Type B pancreatic cell (in vitro differentiated cells): ENCODE measurements at regions not wholly inside any gene's neighbourhood (a gene's known extent, or its start where the extent isn't known, plus 50 kb on each side); places are given as distances from the start of the nearest gene placed in this dataset.

Source experiments
- DNase-seq: peaks from one replicate; pipeline ENCODE4 v3.0.0; 2021; ENCODE audit warnings: mixed read lengths; ENCODE audit not compliant: unreplicated experiment; ENCODE audit errors: extremely low spot score
- H3K27ac Mint-ChIP-seq: 2 replicates; pipeline ENCODE4 v1.8.0; 2021; ENCODE audit warnings: mild to moderate bottlenecking, mixed read lengths
- H3K27me3 Mint-ChIP-seq: 2 replicates; pipeline ENCODE4 v1.8.0; 2021; ENCODE audit warnings: mixed read lengths
- H3K36me3 Mint-ChIP-seq: 2 replicates; pipeline ENCODE4 v1.8.0; 2021; ENCODE audit warnings: mixed read lengths
- H3K4me1 Mint-ChIP-seq: one replicate; pipeline ENCODE4 v1.8.0; 2021; ENCODE audit warnings: mixed read lengths; ENCODE audit not compliant: unreplicated experiment
- H3K4me3 Mint-ChIP-seq: 2 replicates; pipeline ENCODE4 v1.8.0; 2021; ENCODE audit warnings: mild to moderate bottlenecking, mixed read lengths
- H3K9me3 Mint-ChIP-seq: 2 replicates; pipeline ENCODE4 v1.8.0; 2021; ENCODE audit warnings: mixed read lengths
- TF ChIP-seq, protein P1 (sequence below): fragments of 200-600 bp; sonication (generic); conservative IDR thresholded peaks from 2 replicates; pipeline ENCODE4 v1.5.0; 2021; ENCODE audit warnings: antibody characterized with exemption, mild to moderate bottlenecking

DNA sequence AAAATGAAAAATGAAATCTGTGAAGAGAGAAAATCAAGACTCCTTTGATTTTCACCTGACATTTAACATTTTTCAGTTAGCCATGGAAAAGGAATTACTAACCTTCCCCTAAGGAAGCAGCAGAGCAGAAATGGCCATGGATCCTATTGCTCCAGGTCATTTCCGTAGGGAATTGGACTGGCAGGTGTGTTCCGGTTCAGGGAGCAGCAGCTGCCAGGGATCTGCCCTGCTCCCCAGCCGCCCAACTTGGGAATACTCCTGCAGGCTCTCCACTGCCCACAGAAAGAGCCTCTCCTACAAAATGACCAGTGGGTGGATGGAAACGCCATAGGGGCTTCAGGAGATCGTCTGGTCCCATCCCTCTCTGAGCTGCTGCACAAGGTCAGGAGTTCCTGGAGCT, 86.0 kb upstream of the MAPK4 start:
- H3K4me3 Mint-ChIP-seq: no peak overlapping the region
- H3K27me3 Mint-ChIP-seq: no peaks in the 10 kb centered on the region
- no peaks in the 10 kb centered on the region for H3K4me1 Mint-ChIP-seq
- TF ChIP-seq, protein P1, sequence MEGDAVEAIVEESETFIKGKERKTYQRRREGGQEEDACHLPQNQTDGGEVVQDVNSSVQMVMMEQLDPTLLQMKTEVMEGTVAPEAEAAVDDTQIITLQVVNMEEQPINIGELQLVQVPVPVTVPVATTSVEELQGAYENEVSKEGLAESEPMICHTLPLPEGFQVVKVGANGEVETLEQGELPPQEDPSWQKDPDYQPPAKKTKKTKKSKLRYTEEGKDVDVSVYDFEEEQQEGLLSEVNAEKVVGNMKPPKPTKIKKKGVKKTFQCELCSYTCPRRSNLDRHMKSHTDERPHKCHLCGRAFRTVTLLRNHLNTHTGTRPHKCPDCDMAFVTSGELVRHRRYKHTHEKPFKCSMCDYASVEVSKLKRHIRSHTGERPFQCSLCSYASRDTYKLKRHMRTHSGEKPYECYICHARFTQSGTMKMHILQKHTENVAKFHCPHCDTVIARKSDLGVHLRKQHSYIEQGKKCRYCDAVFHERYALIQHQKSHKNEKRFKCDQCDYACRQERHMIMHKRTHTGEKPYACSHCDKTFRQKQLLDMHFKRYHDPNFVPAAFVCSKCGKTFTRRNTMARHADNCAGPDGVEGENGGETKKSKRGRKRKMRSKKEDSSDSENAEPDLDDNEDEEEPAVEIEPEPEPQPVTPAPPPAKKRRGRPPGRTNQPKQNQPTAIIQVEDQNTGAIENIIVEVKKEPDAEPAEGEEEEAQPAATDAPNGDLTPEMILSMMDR: no peak
- no peak overlapping the region for H3K27ac Mint-ChIP-seq
- no peaks in the 10 kb centered on the region for H3K36me3 Mint-ChIP-seq
- H3K9me3 Mint-ChIP-seq: no peaks in the 10 kb centered on the region
- DNase-seq: no peak

DNA sequence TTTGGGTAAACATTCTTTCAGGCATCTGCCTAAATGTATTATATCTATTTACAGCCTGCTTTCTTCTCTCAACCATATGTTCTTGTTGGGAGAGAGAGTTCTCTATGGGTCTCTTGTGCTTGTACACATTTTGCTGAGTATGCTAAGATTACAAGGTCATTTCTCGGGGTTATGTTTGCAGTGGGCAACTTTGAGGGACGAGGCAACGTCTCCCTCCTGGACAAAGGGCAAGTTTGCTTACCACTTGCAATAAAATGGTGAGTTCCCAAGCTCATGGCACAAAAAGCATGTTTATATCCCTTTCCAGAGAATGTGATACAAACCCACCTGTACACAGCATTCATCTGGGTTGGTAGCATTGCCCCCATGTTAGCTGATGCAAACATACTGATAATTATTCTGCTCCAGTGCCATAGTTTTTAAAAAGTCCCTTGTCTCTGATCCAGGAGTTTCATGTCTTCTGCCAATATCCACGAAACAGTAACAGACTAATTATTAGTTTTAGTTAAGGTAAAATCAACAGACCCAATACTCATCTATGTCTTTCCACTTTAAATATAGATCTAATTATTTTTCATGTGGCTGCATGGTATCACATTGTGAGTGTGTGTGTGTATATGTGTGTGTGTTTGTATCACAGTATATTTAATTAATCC, 84.2 kb upstream of the MAPK4 start:
- H3K9me3 Mint-ChIP-seq: no peaks in the 10 kb centered on the region
- TF ChIP-seq, protein P1: no peak
- no peaks in the 10 kb centered on the region for H3K4me1 Mint-ChIP-seq
- H3K27me3 Mint-ChIP-seq: no peaks in the 10 kb centered on the region
- H3K27ac Mint-ChIP-seq: no peak overlapping the region
- no peaks in the 10 kb centered on the region for H3K36me3 Mint-ChIP-seq
- no peak for DNase-seq
- no peak overlapping the region for H3K4me3 Mint-ChIP-seq

DNA sequence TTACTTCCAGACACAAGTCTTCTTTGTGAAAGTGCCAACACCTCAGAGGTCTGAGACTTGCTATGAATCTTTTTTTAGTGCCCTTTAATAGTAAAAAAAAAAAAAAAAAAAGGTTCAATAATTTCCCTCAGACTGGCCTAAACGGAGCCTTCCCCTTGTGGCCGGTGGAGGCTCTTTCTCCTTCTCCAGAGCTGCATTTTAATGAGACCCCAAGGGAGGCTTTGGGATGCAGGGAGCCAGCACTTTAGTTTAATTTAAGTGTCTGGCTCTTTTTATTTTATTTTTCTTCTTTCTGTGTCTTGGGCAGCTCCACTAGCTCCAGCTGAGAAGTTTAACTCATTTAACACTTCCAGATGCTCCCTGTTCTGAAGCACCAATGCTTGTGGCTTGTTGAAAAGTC, 67.8 kb upstream of the MAPK4 start:
- DNase-seq: no peak

DNA sequence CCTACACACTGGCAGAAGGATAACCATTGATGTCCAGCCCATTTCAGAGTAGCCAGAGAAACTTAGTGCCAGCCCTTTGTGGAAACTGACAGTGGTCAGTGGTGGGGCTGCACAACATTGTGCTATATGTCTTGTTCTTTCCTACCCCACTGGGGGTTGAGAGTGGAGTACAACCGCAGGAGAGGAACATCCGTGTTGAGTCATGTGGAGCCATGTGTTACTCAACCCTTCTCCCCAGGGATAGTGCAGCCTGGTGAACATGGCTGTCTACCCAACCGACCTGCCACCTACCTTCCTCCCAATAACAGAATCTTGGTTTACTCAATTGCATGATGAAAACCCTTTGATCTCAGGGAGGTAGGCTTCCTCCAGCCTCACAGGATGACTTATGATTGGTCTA, 65.3 kb upstream of the MAPK4 start:
- Mint-ChIP-seq H3K9me3 (peaks cover 4% of the 10 kb centered on the region), H3K4me3 (no peak overlapping the region), H3K36me3 (no peaks in the 10 kb centered on the region), H3K4me1 (no peaks in the 10 kb centered on the region), H3K27me3 (peaks cover 11% of the 10 kb centered on the region), H3K27ac (no peak overlapping the region)
- DNase-seq: no peak
- TF ChIP-seq, protein P1: no peak

More for the DNA sequence above, 67.8 kb upstream of the MAPK4 start:
- no peak overlapping the region for H3K4me3 Mint-ChIP-seq
- H3K4me1 Mint-ChIP-seq: no peaks in the 10 kb centered on the region
- TF ChIP-seq, protein P1: peak; percentile 39
- no peaks in the 10 kb centered on the region for H3K36me3 Mint-ChIP-seq
- peaks cover 4% of the 10 kb centered on the region for H3K9me3 Mint-ChIP-seq
- H3K27me3 Mint-ChIP-seq: no peaks in the 10 kb centered on the region
- no peak overlapping the region for H3K27ac Mint-ChIP-seq

DNA sequence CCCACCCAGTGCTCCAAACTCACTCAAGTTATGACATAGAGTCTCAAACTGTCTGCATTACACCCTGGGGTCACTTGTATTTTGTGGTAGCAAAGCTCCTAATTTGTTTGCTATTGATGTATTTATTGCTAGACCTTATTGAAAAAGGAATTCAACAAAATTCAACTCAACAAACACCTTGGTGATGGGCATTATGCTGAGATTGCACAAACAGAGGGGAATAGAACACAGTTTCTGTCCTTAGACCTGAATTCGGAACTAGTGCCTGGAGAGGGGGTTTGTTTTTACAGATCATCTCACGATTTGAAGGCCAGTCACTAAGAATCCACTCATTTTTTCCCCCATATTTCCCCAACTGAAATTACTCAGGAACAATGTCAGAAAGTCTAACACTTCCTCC, 53.5 kb upstream of the MAPK4 start:
- TF ChIP-seq, protein P1: no peak
- Mint-ChIP-seq H3K27me3 (peaks cover 8% of the 10 kb centered on the region), H3K36me3 (no peaks in the 10 kb centered on the region), H3K27ac (no peak overlapping the region), H3K4me1 (peaks cover 6% of the 10 kb centered on the region), H3K4me3 (no peak overlapping the region), H3K9me3 (no peaks in the 10 kb centered on the region)
- no peak for DNase-seq
